Hindlimb muscle (tissue), 1 donor: ENCODE measurements at regions not wholly inside any gene's neighbourhood (a gene's known extent, or its start where the extent isn't known, plus 50 kb on each side); places are given as distances from the start of the nearest gene placed in this dataset.

Experiments
- DNase-seq: peaks from one replicate; pipeline ENCODE4 v3.0.0-alpha.2; 2013

- no peak for DNase-seq
These were observed 335.8 kb downstream of the SMAD2 start for GRCh38 chr18:47594621-47595086.

- no peak for DNase-seq
These were observed 336.6 kb downstream of the SMAD2 start for GRCh38 chr18:47593744-47594472.

GRCh38 chr18:47591429-47591828 is 339.0 kb downstream of the SMAD2 start:
- DNase-seq = no peak

GRCh38 chr18:47587587-47587986 is 336.1 kb upstream of the SKOR2 start:
- DNase-seq = no peak

- no peak for DNase-seq
These were observed 335.1 kb upstream of the SKOR2 start for GRCh38 chr18:47586418-47587070.

- no peak for DNase-seq
These were observed 334.5 kb upstream of the SKOR2 start for GRCh38 chr18:47585914-47586313.

- no peak for DNase-seq
These were observed 333.7 kb upstream of the SKOR2 start for GRCh38 chr18:47585136-47585535.

GRCh38 chr18:47582093-47582492 is 330.6 kb upstream of the SKOR2 start:
- no peak for DNase-seq

GRCh38 chr18:47577520-47577919 is 326.1 kb upstream of the SKOR2 start:
- no peak for DNase-seq

GRCh38 chr18:47574966-47575365 is 323.5 kb upstream of the SKOR2 start:
- no peak for DNase-seq

GRCh38 chr18:47571957-47572356 is 320.5 kb upstream of the SKOR2 start:
- DNase-seq = no peak

GRCh38 chr18:47566809-47567208 is 315.3 kb upstream of the SKOR2 start:
- no peak for DNase-seq

GRCh38 chr18:47560723-47561715 is 309.6 kb upstream of the SKOR2 start:
- DNase-seq = no peak

- no peak for DNase-seq
These were observed 306.8 kb upstream of the SKOR2 start for GRCh38 chr18:47558110-47558750.

- no peak for DNase-seq
These were observed 305.7 kb upstream of the SKOR2 start for GRCh38 chr18:47557160-47557559.

GRCh38 chr18:47552783-47553182 is 301.3 kb upstream of the SKOR2 start:
- no peak for DNase-seq

GRCh38 chr18:47550611-47551010 is 299.2 kb upstream of the SKOR2 start:
- no peak for DNase-seq

GRCh38 chr18:47549021-47549540 is 297.6 kb upstream of the SKOR2 start:
- DNase-seq = no peak

GRCh38 chr18:47547539-47548202 is 296.2 kb upstream of the SKOR2 start:
- no peak for DNase-seq

GRCh38 chr18:47545613-47546012 is 294.2 kb upstream of the SKOR2 start:
- no peak for DNase-seq

- DNase-seq = no peak
These were observed 291.6 kb upstream of the SKOR2 start for GRCh38 chr18:47543080-47543479.

- no peak for DNase-seq
These were observed 291.1 kb upstream of the SKOR2 start for GRCh38 chr18:47542551-47542950.
